Left forelimb (tissue), 1 donor: ENCODE measurements at regions not wholly inside any gene's neighbourhood (a gene's known extent, or its start where the extent isn't known, plus 50 kb on each side); places are given as distances from the start of the nearest gene placed in this dataset.

ENCODE experiments used
- DNase-seq: peaks from one replicate; pipeline ENCODE4 v3.0.0-alpha.2; 2018; ENCODE audit warnings: low spot score

- DNase-seq: no peak
These were observed 50.6 kb upstream of the YWHAQ start for GRCh38 chr2:9681427-9681817.

GRCh38 chr2:9685637-9686036 lies 54.8 kb upstream of the YWHAQ start:
- no peak for DNase-seq

- no peak for DNase-seq
These were observed 55.3 kb upstream of the YWHAQ start for GRCh38 chr2:9686061-9686460.

- DNase-seq: no peak
These were observed 59.5 kb upstream of the YWHAQ start for GRCh38 chr2:9690252-9690651.

- DNase-seq: no peak
These were observed 60.1 kb upstream of the YWHAQ start for GRCh38 chr2:9690716-9691498.

GRCh38 chr2:9692456-9693195 lies 61.8 kb upstream of the YWHAQ start:
- DNase-seq: no peak

- DNase-seq: no peak
These were observed 62.3 kb upstream of the YWHAQ start for GRCh38 chr2:9693196-9693491.

GRCh38 chr2:9693646-9694045 lies 62.8 kb upstream of the YWHAQ start:
- no peak for DNase-seq

GRCh38 chr2:9694661-9695234 lies 64.0 kb upstream of the YWHAQ start:
- no peak for DNase-seq

- no peak for DNase-seq
These were observed 65.1 kb upstream of the YWHAQ start for GRCh38 chr2:9695941-9696340.

- DNase-seq: no peak
These were observed 65.9 kb upstream of the YWHAQ start for GRCh38 chr2:9696731-9697130.

- DNase-seq: no peak
These were observed 67.1 kb upstream of the YWHAQ start for GRCh38 chr2:9697909-9698308.

- DNase-seq: no peak
These were observed 68.6 kb upstream of the YWHAQ start for GRCh38 chr2:9699139-9700108.

GRCh38 chr2:9700109-9700495 lies 69.3 kb upstream of the YWHAQ start:
- DNase-seq: no peak

- DNase-seq: no peak
These were observed 71.8 kb upstream of the YWHAQ start for GRCh38 chr2:9702604-9703084.

- DNase-seq: peak; percentile 80
These were observed 72.4 kb upstream of the YWHAQ start for GRCh38 chr2:9703085-9703678.

- DNase-seq: no peak
These were observed 73.0 kb upstream of the YWHAQ start for GRCh38 chr2:9703701-9704221.

GRCh38 chr2:9704600-9704999 lies 73.8 kb upstream of the YWHAQ start:
- no peak for DNase-seq

GRCh38 chr2:9705196-9705595 lies 74.4 kb upstream of the YWHAQ start:
- no peak for DNase-seq

- DNase-seq: no peak
These were observed 76.2 kb upstream of the YWHAQ start for GRCh38 chr2:9707008-9707407.

- no peak for DNase-seq
These were observed 76.9 kb upstream of the YWHAQ start for GRCh38 chr2:9707611-9708160.
